ENCODE measurements at regions not wholly inside any gene's neighbourhood (a gene's known extent, or its start where the extent isn't known, plus 50 kb on each side); places are given as distances from the start of the nearest gene placed in this dataset.

DNA sequence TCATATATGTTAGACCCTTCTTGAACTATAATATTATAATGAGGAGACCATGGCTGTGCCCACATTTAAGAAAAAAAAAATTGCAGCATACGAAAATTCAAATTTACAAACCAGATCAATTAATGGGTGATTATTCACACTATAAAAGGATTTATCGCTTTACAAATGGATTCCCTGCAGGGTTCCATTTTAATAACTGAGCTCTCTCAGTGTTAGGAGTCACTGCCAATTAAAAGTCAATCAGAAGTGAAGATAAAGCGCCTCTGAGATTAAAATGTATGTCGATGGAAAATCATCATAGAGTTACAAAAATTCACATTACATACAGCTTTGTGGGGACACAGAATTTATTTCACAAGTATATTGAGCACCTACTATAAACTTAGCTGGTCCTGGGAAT, 66.6 kb upstream of the SMARCA2 start:
- Histone ChIP-seq H3K36me3 (ENCODE audit: control insufficient read depth, insufficient read depth, low read length) (no peaks in the 10 kb centered on the region), H3K27me3 (ENCODE audit: control insufficient read depth, insufficient read depth, low read length) (no peaks in the 10 kb centered on the region)

DNA sequence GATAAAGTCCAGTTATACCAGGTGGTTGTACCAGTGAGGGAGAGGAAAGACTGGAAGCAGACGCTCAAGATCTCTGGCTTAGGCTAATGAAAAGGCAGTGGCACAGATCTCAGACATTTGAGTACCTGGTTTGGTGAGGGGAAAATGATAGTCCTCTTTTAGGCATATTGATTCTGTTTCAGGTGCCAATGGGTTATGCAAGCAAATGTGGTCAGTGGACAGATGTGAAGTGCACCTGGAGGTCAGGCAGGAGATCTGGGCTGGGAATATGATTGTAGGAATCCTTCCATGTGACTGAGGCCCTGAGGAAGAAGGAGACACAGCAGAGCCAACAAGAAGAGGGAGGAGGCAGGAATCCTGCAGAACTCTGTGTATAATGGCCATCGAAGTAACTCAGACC, 63.7 kb upstream of the SMARCA2 start:
- Histone ChIP-seq H3K9me3 (ENCODE audit: control insufficient read depth, insufficient read depth, low read length) (no peaks in the 10 kb centered on the region), H3K9ac (ENCODE audit: low read depth, low read length) (no peak overlapping the region), H3K27me3 (ENCODE audit: control insufficient read depth, insufficient read depth, low read length) (no peaks in the 10 kb centered on the region), H3K36me3 (ENCODE audit: control insufficient read depth, insufficient read depth, low read length) (no peaks in the 10 kb centered on the region), H3K4me1 (ENCODE audit: control insufficient read depth, insufficient read depth, low read length) (peaks cover 11% of the 10 kb centered on the region), H3K4me3 (ENCODE audit: low read depth, low read length) (no peak overlapping the region)

More for the DNA sequence above, 66.6 kb upstream of the SMARCA2 start:
- Histone ChIP-seq H3K4me1 (ENCODE audit: control insufficient read depth, insufficient read depth, low read length) (peaks cover 11% of the 10 kb centered on the region), H3K4me3 (ENCODE audit: low read depth, low read length) (no peak overlapping the region), H3K9me3 (ENCODE audit: control insufficient read depth, insufficient read depth, low read length) (no peaks in the 10 kb centered on the region), H3K9ac (ENCODE audit: low read depth, low read length) (no peak overlapping the region)

DNA sequence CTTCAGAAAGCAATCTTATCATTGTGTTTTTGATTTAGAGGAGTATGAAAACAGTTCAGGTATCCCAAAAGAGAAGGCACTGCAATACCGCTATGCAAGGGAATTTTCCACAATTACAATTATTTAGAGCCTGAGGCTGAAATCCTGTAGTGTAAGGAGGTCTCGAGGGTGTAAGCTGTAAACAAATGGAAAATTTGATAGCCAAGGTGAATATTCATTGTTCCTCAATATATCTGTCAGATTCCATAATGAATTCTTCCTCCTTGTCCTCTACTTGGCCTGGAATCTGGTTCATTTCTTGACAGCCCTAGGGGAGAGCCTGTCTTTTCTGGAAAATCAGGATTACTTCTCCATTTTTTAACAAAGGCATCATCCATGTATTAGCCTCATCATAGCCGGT, 63.1 kb upstream of the SMARCA2 start:
- Histone ChIP-seq H3K4me1 (ENCODE audit: control insufficient read depth, insufficient read depth, low read length) (peaks cover 11% of the 10 kb centered on the region), H3K9me3 (ENCODE audit: control insufficient read depth, insufficient read depth, low read length) (no peaks in the 10 kb centered on the region), H3K27me3 (ENCODE audit: control insufficient read depth, insufficient read depth, low read length) (no peaks in the 10 kb centered on the region), H3K36me3 (ENCODE audit: control insufficient read depth, insufficient read depth, low read length) (no peaks in the 10 kb centered on the region), H3K4me3 (ENCODE audit: low read depth, low read length) (no peak overlapping the region), H3K9ac (ENCODE audit: low read depth, low read length) (no peak overlapping the region)

- H3K27me3 ChIP-seq (ENCODE audit: control insufficient read depth, insufficient read depth, low read length) = no peaks in the 10 kb centered on the region
- no peak overlapping the region for H3K9ac ChIP-seq (ENCODE audit: low read depth, low read length)
- no peaks in the 10 kb centered on the region for H3K36me3 ChIP-seq (ENCODE audit: control insufficient read depth, insufficient read depth, low read length)
- H3K4me1 ChIP-seq (ENCODE audit: control insufficient read depth, insufficient read depth, low read length) = peaks cover 13% of the 10 kb centered on the region
- H3K9me3 ChIP-seq (ENCODE audit: control insufficient read depth, insufficient read depth, low read length) = no peaks in the 10 kb centered on the region
- H3K4me3 ChIP-seq (ENCODE audit: low read depth, low read length) = no peak overlapping the region
Measured at GRCh38 chr9:1954238-1954637, 60.9 kb upstream of the SMARCA2 start.

- H3K9me3 ChIP-seq (ENCODE audit: control insufficient read depth, insufficient read depth, low read length) = no peaks in the 10 kb centered on the region
- no peak overlapping the region for H3K9ac ChIP-seq (ENCODE audit: low read depth, low read length)
- H3K4me1 ChIP-seq (ENCODE audit: control insufficient read depth, insufficient read depth, low read length) = peaks cover 3% of the 10 kb centered on the region
- no peak overlapping the region for H3K4me3 ChIP-seq (ENCODE audit: low read depth, low read length)
- H3K36me3 ChIP-seq (ENCODE audit: control insufficient read depth, insufficient read depth, low read length) = no peaks in the 10 kb centered on the region
- H3K27me3 ChIP-seq (ENCODE audit: control insufficient read depth, insufficient read depth, low read length) = no peaks in the 10 kb centered on the region
Measured at GRCh38 chr9:1956958-1957357, 58.2 kb upstream of the SMARCA2 start.

GRCh38 chr9:1957856-1958255, 57.3 kb upstream of the SMARCA2 start:
- Histone ChIP-seq H3K9me3 (ENCODE audit: control insufficient read depth, insufficient read depth, low read length) (no peaks in the 10 kb centered on the region), H3K4me1 (ENCODE audit: control insufficient read depth, insufficient read depth, low read length) (peaks cover 3% of the 10 kb centered on the region), H3K4me3 (ENCODE audit: low read depth, low read length) (no peak overlapping the region), H3K9ac (ENCODE audit: low read depth, low read length) (no peak overlapping the region), H3K27me3 (ENCODE audit: control insufficient read depth, insufficient read depth, low read length) (no peaks in the 10 kb centered on the region), H3K36me3 (ENCODE audit: control insufficient read depth, insufficient read depth, low read length) (no peaks in the 10 kb centered on the region)

GRCh38 chr9:1959371-1959770, 55.8 kb upstream of the SMARCA2 start:
- Histone ChIP-seq H3K4me1 (ENCODE audit: control insufficient read depth, insufficient read depth, low read length) (peaks cover 3% of the 10 kb centered on the region), H3K9me3 (ENCODE audit: control insufficient read depth, insufficient read depth, low read length) (no peaks in the 10 kb centered on the region), H3K27me3 (ENCODE audit: control insufficient read depth, insufficient read depth, low read length) (no peaks in the 10 kb centered on the region), H3K36me3 (ENCODE audit: control insufficient read depth, insufficient read depth, low read length) (no peaks in the 10 kb centered on the region), H3K9ac (ENCODE audit: low read depth, low read length) (no peak overlapping the region), H3K4me3 (ENCODE audit: low read depth, low read length) (no peak overlapping the region)

- no peaks in the 10 kb centered on the region for H3K36me3 ChIP-seq (ENCODE audit: control insufficient read depth, insufficient read depth, low read length)
- no peak overlapping the region for H3K4me3 ChIP-seq (ENCODE audit: low read depth, low read length)
- no peaks in the 10 kb centered on the region for H3K27me3 ChIP-seq (ENCODE audit: control insufficient read depth, insufficient read depth, low read length)
- no peaks in the 10 kb centered on the region for H3K9me3 ChIP-seq (ENCODE audit: control insufficient read depth, insufficient read depth, low read length)
- H3K9ac ChIP-seq (ENCODE audit: low read depth, low read length) = no peak overlapping the region
- peaks cover 3% of the 10 kb centered on the region for H3K4me1 ChIP-seq (ENCODE audit: control insufficient read depth, insufficient read depth, low read length)
Measured at GRCh38 chr9:1960342-1961042, 54.7 kb upstream of the SMARCA2 start.

- Histone ChIP-seq H3K9me3 (ENCODE audit: control insufficient read depth, insufficient read depth, low read length) (no peaks in the 10 kb centered on the region), H3K9ac (ENCODE audit: low read depth, low read length) (no peak overlapping the region), H3K4me1 (ENCODE audit: control insufficient read depth, insufficient read depth, low read length) (peaks cover 3% of the 10 kb centered on the region), H3K27me3 (ENCODE audit: control insufficient read depth, insufficient read depth, low read length) (no peaks in the 10 kb centered on the region), H3K4me3 (ENCODE audit: low read depth, low read length) (no peak overlapping the region), H3K36me3 (ENCODE audit: control insufficient read depth, insufficient read depth, low read length) (no peaks in the 10 kb centered on the region)
Measured at GRCh38 chr9:1962122-1962521, 53.0 kb upstream of the SMARCA2 start.

DNA sequence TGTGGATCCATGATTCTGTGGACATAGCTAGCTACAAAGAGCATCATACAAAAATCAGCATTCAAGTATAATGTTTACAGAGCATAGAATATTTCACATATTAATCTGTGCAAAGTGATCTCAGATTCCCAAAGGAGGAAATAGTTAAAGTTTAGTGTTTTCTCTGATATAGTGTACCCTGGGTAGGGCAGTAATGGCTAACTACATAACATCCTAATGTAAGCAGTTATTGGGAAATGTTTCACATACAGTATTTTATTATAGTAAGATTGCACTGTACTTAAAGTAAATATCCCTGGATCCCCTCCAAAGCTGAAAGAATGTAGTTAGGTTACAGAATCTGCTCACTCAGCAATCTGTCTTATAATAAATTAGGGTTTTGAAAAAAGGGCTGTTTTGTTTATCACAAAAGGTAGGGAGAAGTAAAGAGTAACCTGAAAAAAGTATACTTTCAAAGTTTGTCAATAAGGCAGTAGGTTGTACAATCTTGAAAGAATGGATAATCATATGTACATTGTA, 52.5 kb upstream of the SMARCA2 start:
- Histone ChIP-seq H3K4me1 (ENCODE audit: control insufficient read depth, insufficient read depth, low read length) (peaks cover 3% of the 10 kb centered on the region), H3K36me3 (ENCODE audit: control insufficient read depth, insufficient read depth, low read length) (no peaks in the 10 kb centered on the region), H3K9me3 (ENCODE audit: control insufficient read depth, insufficient read depth, low read length) (no peaks in the 10 kb centered on the region), H3K9ac (ENCODE audit: low read depth, low read length) (no peak overlapping the region), H3K27me3 (ENCODE audit: control insufficient read depth, insufficient read depth, low read length) (no peaks in the 10 kb centered on the region), H3K4me3 (ENCODE audit: low read depth, low read length) (no peak overlapping the region)

GRCh38 chr9:1964093-1964492, 51.1 kb upstream of the SMARCA2 start:
- H3K4me1 ChIP-seq (ENCODE audit: control insufficient read depth, insufficient read depth, low read length) = peaks cover 2% of the 10 kb centered on the region
- no peaks in the 10 kb centered on the region for H3K9me3 ChIP-seq (ENCODE audit: control insufficient read depth, insufficient read depth, low read length)
- no peak overlapping the region for H3K4me3 ChIP-seq (ENCODE audit: low read depth, low read length)
- H3K27me3 ChIP-seq (ENCODE audit: control insufficient read depth, insufficient read depth, low read length) = no peaks in the 10 kb centered on the region
- H3K9ac ChIP-seq (ENCODE audit: low read depth, low read length) = no peak overlapping the region
- no peaks in the 10 kb centered on the region for H3K36me3 ChIP-seq (ENCODE audit: control insufficient read depth, insufficient read depth, low read length)
